ENCODE measurements at regions not wholly inside any gene's neighbourhood (a gene's known extent, or its start where the extent isn't known, plus 50 kb on each side); places are given as distances from the start of the nearest gene placed in this dataset.

DNA sequence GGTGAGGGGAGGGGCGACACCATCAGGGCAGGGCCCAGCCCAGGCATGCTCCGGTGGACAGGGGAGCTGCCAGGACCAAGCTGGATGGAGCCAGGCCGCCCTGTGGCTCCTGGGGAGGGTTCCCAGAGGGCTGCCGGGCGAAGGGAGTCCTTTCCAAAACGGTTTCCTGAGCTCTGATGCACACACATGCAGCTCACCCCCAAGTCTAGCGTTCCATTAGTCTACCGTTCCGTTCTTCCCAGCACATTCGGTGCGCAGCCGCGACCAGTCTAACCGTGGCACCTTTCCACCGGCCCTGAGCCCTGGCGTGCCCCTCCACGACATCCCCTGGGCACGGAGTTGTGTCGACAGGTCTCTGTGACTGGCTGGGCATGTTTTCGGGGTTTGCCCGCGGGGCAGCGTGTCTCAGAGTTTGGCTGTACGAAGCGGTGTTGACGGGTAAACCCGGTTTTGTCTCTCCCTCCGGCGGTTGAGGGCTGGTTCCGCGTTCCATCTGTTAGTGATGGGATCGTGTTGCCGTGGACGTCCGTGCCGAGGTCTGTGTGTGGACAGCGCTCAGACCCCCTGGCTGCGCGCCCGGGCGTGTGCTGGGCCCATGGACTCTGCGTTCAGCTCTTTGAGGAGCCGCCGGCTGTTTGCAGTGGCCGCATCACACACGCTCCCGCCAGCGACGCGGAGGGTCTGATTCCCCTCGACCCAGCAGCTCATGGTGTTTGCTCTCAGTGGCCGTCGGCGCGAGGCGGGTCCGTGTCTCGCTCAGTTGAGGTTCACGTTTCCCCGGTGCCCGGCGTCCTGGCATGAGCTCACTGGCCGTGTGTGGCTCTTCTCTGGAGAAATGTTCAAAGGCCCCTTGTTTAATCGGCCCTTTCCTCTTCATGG lies 121.2 kb downstream of the IGLL1 start:
- TF ChIP-seq, protein P1, sequence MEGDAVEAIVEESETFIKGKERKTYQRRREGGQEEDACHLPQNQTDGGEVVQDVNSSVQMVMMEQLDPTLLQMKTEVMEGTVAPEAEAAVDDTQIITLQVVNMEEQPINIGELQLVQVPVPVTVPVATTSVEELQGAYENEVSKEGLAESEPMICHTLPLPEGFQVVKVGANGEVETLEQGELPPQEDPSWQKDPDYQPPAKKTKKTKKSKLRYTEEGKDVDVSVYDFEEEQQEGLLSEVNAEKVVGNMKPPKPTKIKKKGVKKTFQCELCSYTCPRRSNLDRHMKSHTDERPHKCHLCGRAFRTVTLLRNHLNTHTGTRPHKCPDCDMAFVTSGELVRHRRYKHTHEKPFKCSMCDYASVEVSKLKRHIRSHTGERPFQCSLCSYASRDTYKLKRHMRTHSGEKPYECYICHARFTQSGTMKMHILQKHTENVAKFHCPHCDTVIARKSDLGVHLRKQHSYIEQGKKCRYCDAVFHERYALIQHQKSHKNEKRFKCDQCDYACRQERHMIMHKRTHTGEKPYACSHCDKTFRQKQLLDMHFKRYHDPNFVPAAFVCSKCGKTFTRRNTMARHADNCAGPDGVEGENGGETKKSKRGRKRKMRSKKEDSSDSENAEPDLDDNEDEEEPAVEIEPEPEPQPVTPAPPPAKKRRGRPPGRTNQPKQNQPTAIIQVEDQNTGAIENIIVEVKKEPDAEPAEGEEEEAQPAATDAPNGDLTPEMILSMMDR (IDR thresholded peaks at IDR 0.05; ENCODE audit: low read length): no peak
- no peak for TF ChIP-seq EZH2phosphoT487 (IDR thresholded peaks at IDR 0.05; ENCODE audit: low read length)
- no peak for TF ChIP-seq EZH2 (optimal IDR thresholded peaks at IDR 0.05; ENCODE audit: low read depth, low read length)
